KMS-11 (cell line): ENCODE measurements at regions not wholly inside any gene's neighbourhood (a gene's known extent, or its start where the extent isn't known, plus 50 kb on each side); places are given as distances from the start of the nearest gene placed in this dataset.

Experiments
- H2AFZ ChIP-seq: fragments of 200-600 bp; sonication (generic); 2 replicates; pipeline ENCODE4 v1.6.1; 2016; ENCODE audit warnings: antibody characterized with exemption, mixed run types, low read depth
- H3K27ac ChIP-seq: fragments of 200-600 bp; sonication (generic); 2 replicates; pipeline ENCODE4 v1.6.1; 2016; ENCODE audit warnings: mild to moderate bottlenecking, mixed run types
- H3K27me3 ChIP-seq: fragments of 200-600 bp; sonication (generic); 2 replicates; pipeline ENCODE4 v1.6.1; 2017; ENCODE audit warnings: mild to moderate bottlenecking, low read depth, mixed run types, moderate library complexity; ENCODE audit not compliant: insufficient read depth
- H3K36me3 ChIP-seq: fragments of 200-600 bp; sonication (generic); 2 replicates; pipeline ENCODE4 v1.6.1; 2017; ENCODE audit warnings: mild to moderate bottlenecking, mixed run types; ENCODE audit not compliant: insufficient read depth
- H3K4me1 ChIP-seq: fragments of 200-600 bp; sonication (generic); 2 replicates; pipeline ENCODE4 v1.6.1; 2016; ENCODE audit warnings: mild to moderate bottlenecking, low read depth, mixed run types; ENCODE audit not compliant: poor library complexity, severe bottlenecking
- H3K4me2 ChIP-seq: fragments of 200-600 bp; sonication (generic); 2 replicates; pipeline ENCODE4 v1.7.0; 2016; ENCODE audit warnings: mild to moderate bottlenecking, mixed run types
- H3K4me3 ChIP-seq: fragments of 200-600 bp; sonication (generic); IDR thresholded peaks from 2 replicates; pipeline ENCODE4 v1.6.1; 2017; ENCODE audit warnings: low read depth, low read length, mixed read lengths; ENCODE audit not compliant: insufficient read depth
- H3K79me2 ChIP-seq: fragments of 200-600 bp; sonication (generic); 2 replicates; pipeline ENCODE4 v1.6.1; 2016; ENCODE audit warnings: low read depth, mixed run types; ENCODE audit not compliant: insufficient read depth
- H3K9ac ChIP-seq: fragments of 200-600 bp; sonication (generic); 2 replicates; pipeline ENCODE4 v1.6.1; 2016; ENCODE audit warnings: mild to moderate bottlenecking, mixed run types
- H4K20me1 ChIP-seq: fragments of 200-600 bp; sonication (generic); 2 replicates; pipeline ENCODE4 v1.6.1; 2016; ENCODE audit warnings: mild to moderate bottlenecking, mixed run types; ENCODE audit not compliant: insufficient read depth
- CTCF ChIP-seq: fragments of 200-600 bp; sonication (generic); conservative IDR thresholded peaks from 2 replicates; pipeline ENCODE4 v1.6.1; 2017; ENCODE audit warnings: low read depth, mild to moderate bottlenecking, antibody characterized with exemption, low read length, moderate library complexity, mixed read lengths

GRCh38 chr2:225737556-225737955 lies 338.0 kb downstream of the NYAP2 start:
- Histone ChIP-seq H3K36me3 (no peaks in the 10 kb centered on the region), H3K4me3 (no peak overlapping the region), H3K4me2 (no peak overlapping the region), H3K4me1 (no peaks in the 10 kb centered on the region), H3K9ac (no peak overlapping the region), H4K20me1 (no peaks in the 10 kb centered on the region), H3K79me2 (no peaks in the 10 kb centered on the region), H3K27me3 (no peaks in the 10 kb centered on the region), H2AFZ (no peak overlapping the region), H3K27ac (no peak overlapping the region)
- no peak for TF ChIP-seq CTCF

- Histone ChIP-seq H3K4me2 (no peak overlapping the region), H3K9ac (no peak overlapping the region)
Measured at GRCh38 chr2:225735844-225736243, 336.3 kb downstream of the NYAP2 start.

GRCh38 chr2:225725726-225726125 lies 326.2 kb downstream of the NYAP2 start:
- Histone ChIP-seq H3K9ac (no peak overlapping the region), H3K4me2 (no peak overlapping the region), H4K20me1 (no peaks in the 10 kb centered on the region), H3K36me3 (no peaks in the 10 kb centered on the region), H3K79me2 (no peaks in the 10 kb centered on the region), H2AFZ (no peak overlapping the region), H3K27ac (no peak overlapping the region), H3K27me3 (no peaks in the 10 kb centered on the region), H3K4me3 (no peak overlapping the region), H3K4me1 (no peaks in the 10 kb centered on the region)
- TF ChIP-seq CTCF, result no peak

More at GRCh38 chr2:225735844-225736243, 336.3 kb downstream of the NYAP2 start:
- no peak for TF ChIP-seq CTCF
- Histone ChIP-seq H3K36me3 (no peaks in the 10 kb centered on the region), H3K27me3 (no peaks in the 10 kb centered on the region), H2AFZ (no peak overlapping the region), H3K4me3 (no peak overlapping the region), H3K27ac (no peak overlapping the region), H4K20me1 (no peaks in the 10 kb centered on the region), H3K4me1 (no peaks in the 10 kb centered on the region), H3K79me2 (no peaks in the 10 kb centered on the region)
